Endothelial cell of umbilical vein (primary cell): ENCODE measurements at regions not wholly inside any gene's neighbourhood (a gene's known extent, or its start where the extent isn't known, plus 50 kb on each side); places are given as distances from the start of the nearest gene placed in this dataset.

ENCODE experiments used
- MYC ChIP-seq: IDR thresholded peaks from one replicate; pipeline ENCODE4 v1.6.1; 2011; ENCODE audit warnings: mild to moderate bottlenecking, low read depth, low read length
- TF ChIP-seq, protein P1 (sequence below), 2 donors: IDR thresholded peaks; 1 replicate in 1 of 2; 2 replicates in 1 of 2; pipeline ENCODE4 v1.5.1; 2011; ENCODE audit warnings: low read length in 2 of 2, mild to moderate bottlenecking in 2 of 2, moderate library complexity in 2 of 2, control low read depth in 1 of 2, inconsistent platforms in 1 of 2, low read depth in 1 of 2; ENCODE audit not compliant: insufficient read depth in 1 of 2; ENCODE audit errors: extremely low read depth in 1 of 2

DNA sequence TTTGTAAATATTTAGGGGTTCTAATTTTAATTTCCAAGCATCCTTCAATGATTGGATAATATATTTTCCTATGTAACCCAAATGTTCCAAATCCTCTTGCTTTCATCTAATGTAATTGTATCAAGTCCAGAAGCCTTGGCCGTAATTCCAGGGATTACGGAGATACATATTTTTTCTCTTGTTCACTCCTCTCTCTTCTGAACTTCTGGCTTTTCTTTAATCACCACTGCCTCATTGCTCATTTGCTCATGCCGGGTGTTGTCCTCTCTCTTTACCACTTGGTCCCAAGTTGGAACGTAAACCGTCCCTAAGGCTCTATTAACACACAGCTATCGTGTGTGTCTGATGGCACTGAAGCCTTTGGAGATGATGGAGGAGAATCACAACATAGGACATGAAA lies 188.7 kb upstream of the COL3A1 start:
- TF ChIP-seq, protein P1, sequence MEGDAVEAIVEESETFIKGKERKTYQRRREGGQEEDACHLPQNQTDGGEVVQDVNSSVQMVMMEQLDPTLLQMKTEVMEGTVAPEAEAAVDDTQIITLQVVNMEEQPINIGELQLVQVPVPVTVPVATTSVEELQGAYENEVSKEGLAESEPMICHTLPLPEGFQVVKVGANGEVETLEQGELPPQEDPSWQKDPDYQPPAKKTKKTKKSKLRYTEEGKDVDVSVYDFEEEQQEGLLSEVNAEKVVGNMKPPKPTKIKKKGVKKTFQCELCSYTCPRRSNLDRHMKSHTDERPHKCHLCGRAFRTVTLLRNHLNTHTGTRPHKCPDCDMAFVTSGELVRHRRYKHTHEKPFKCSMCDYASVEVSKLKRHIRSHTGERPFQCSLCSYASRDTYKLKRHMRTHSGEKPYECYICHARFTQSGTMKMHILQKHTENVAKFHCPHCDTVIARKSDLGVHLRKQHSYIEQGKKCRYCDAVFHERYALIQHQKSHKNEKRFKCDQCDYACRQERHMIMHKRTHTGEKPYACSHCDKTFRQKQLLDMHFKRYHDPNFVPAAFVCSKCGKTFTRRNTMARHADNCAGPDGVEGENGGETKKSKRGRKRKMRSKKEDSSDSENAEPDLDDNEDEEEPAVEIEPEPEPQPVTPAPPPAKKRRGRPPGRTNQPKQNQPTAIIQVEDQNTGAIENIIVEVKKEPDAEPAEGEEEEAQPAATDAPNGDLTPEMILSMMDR (IDR thresholded peaks at IDR 0.05; ENCODE audit: extremely low read depth in 1 of 2, insufficient read depth in 1 of 2, low read depth in 1 of 2, low read length in 2 of 2) = no peak
- no peak for TF ChIP-seq MYC
